Peyer's patch (tissue), 4 donors: ENCODE measurements at regions not wholly inside any gene's neighbourhood (a gene's known extent, or its start where the extent isn't known, plus 50 kb on each side); places are given as distances from the start of the nearest gene placed in this dataset.

Experiments
- DNase-seq, 3 donors: peaks; one replicate each; pipeline ENCODE4 v3.0.0-alpha.2; 2017 to 2019
- H3K27ac ChIP-seq, 4 donors: fragments of 200-600 bp; sonication (generic); one replicate each; pipeline ENCODE4 v1.5.1; 2016 to 2019
- H3K27me3 ChIP-seq, 2 donors: fragments of 200-600 bp; sonication (generic); one replicate each; pipeline ENCODE4 v1.5.1; 2019
- H3K36me3 ChIP-seq, 3 donors: fragments of 200-600 bp; sonication (generic); one replicate each; pipeline ENCODE4 v1.5.1; 2016 to 2019
- H3K4me1 ChIP-seq, 4 donors: fragments of 200-600 bp; sonication (generic); one replicate each; pipeline ENCODE4 v1.5.1; 2016 to 2019
- H3K4me3 ChIP-seq, 4 donors: fragments of 200-600 bp; sonication (generic); 1 replicate in 3 of 4; 2 replicates in 1 of 4; pipeline ENCODE4 v1.5.1; 2016 to 2019; ENCODE audit warnings: mild to moderate bottlenecking in 1 of 4
- H3K9me3 ChIP-seq, 4 donors: fragments of 200-600 bp; sonication (generic); one replicate each; pipeline ENCODE4 v1.5.1; 2016 to 2019; ENCODE audit warnings: mild to moderate bottlenecking in 1 of 4
- CTCF ChIP-seq, 6 experiments: fragments of 450-650 bp in 4 of 6; fragments of 200-600 bp in 2 of 6; sonication (generic) in 1 of 6; IDR thresholded peaks; one replicate each; pipeline ENCODE4 v1.5.1; 2017 to 2019; ENCODE audit warnings: antibody characterized with exemption in 6 of 6, mild to moderate bottlenecking in 3 of 6, moderate library complexity in 1 of 6
- POLR2A ChIP-seq, 2 donors: fragments of 450-650 bp; IDR thresholded peaks; one replicate each; pipeline ENCODE4 v1.5.1; 2017; ENCODE audit warnings: antibody characterized with exemption in 2 of 2, mild to moderate bottlenecking in 2 of 2, moderate library complexity in 2 of 2

- no peak overlapping the region for H3K27ac ChIP-seq
- H3K36me3 ChIP-seq, result no peaks in the 10 kb centered on the region
- H3K4me3 ChIP-seq, result no peak overlapping the region
- TF ChIP-seq POLR2A (IDR thresholded peaks at IDR 0.05) (no peak), CTCF (IDR thresholded peaks at IDR 0.05) (no peak)
- no peak for DNase-seq
- H3K4me1 ChIP-seq, result no peaks in the 10 kb centered on the region
- no peaks in the 10 kb centered on the region for H3K27me3 ChIP-seq
- H3K9me3 ChIP-seq, result no peaks in the 10 kb centered on the region
These were observed 182.3 kb upstream of the CDYL start for GRCh38 chr6:4593951-4594350.

GRCh38 chr6:4592026-4592425, 184.2 kb upstream of the CDYL start:
- H3K27me3 ChIP-seq, result no peaks in the 10 kb centered on the region
- H3K4me3 ChIP-seq, result no peak overlapping the region
- no peaks in the 10 kb centered on the region for H3K36me3 ChIP-seq
- no peaks in the 10 kb centered on the region for H3K4me1 ChIP-seq
- no peak for DNase-seq
- TF ChIP-seq POLR2A (IDR thresholded peaks at IDR 0.05), result no peak
- no peak for TF ChIP-seq CTCF (IDR thresholded peaks at IDR 0.05)
- H3K27ac ChIP-seq, result no peak overlapping the region
- H3K9me3 ChIP-seq, result no peaks in the 10 kb centered on the region

- DNase-seq, result no peak
- H3K27me3 ChIP-seq, result no peaks in the 10 kb centered on the region
- no peak for TF ChIP-seq POLR2A (IDR thresholded peaks at IDR 0.05)
- TF ChIP-seq CTCF (IDR thresholded peaks at IDR 0.05), result no peak
- no peaks in the 10 kb centered on the region for H3K9me3 ChIP-seq
- H3K36me3 ChIP-seq, result no peaks in the 10 kb centered on the region
- no peak overlapping the region for H3K27ac ChIP-seq
- no peak overlapping the region for H3K4me3 ChIP-seq
- H3K4me1 ChIP-seq, result no peaks in the 10 kb centered on the region
These were observed 185.0 kb upstream of the CDYL start for GRCh38 chr6:4591218-4591617.

- no peaks in the 10 kb centered on the region for H3K27me3 ChIP-seq
- no peak overlapping the region for H3K27ac ChIP-seq
- no peaks in the 10 kb centered on the region for H3K36me3 ChIP-seq
- no peaks in the 10 kb centered on the region for H3K9me3 ChIP-seq
- H3K4me3 ChIP-seq, result no peak overlapping the region
- TF ChIP-seq POLR2A (IDR thresholded peaks at IDR 0.05), result no peak
- no peak for TF ChIP-seq CTCF (IDR thresholded peaks at IDR 0.05)
- no peak for DNase-seq
- H3K4me1 ChIP-seq, result no peaks in the 10 kb centered on the region
These were observed 186.9 kb upstream of the CDYL start for GRCh38 chr6:4589295-4589694.

- H3K4me1 ChIP-seq, result no peaks in the 10 kb centered on the region
- H3K9me3 ChIP-seq, result no peaks in the 10 kb centered on the region
- H3K27ac ChIP-seq, result no peak overlapping the region
- no peak for DNase-seq
- no peak overlapping the region for H3K4me3 ChIP-seq
- no peaks in the 10 kb centered on the region for H3K36me3 ChIP-seq
- no peaks in the 10 kb centered on the region for H3K27me3 ChIP-seq
- no peak for TF ChIP-seq POLR2A (IDR thresholded peaks at IDR 0.05)
- no peak for TF ChIP-seq CTCF (IDR thresholded peaks at IDR 0.05)
These were observed 187.6 kb upstream of the CDYL start for GRCh38 chr6:4588581-4588980.

GRCh38 chr6:4588163-4588562, 188.0 kb upstream of the CDYL start:
- Histone ChIP-seq H3K36me3 (no peaks in the 10 kb centered on the region), H3K9me3 (no peaks in the 10 kb centered on the region)

More at GRCh38 chr6:4588163-4588562, 188.0 kb upstream of the CDYL start:
- TF ChIP-seq CTCF (IDR thresholded peaks at IDR 0.05) (no peak), POLR2A (IDR thresholded peaks at IDR 0.05) (no peak)
- H3K27ac ChIP-seq, result no peak overlapping the region
- DNase-seq, result no peak
- no peaks in the 10 kb centered on the region for H3K27me3 ChIP-seq
- no peak overlapping the region for H3K4me3 ChIP-seq
- H3K4me1 ChIP-seq, result no peaks in the 10 kb centered on the region
